HuH-7 (cell line): ENCODE measurements at regions not wholly inside any gene's neighbourhood (a gene's known extent, or its start where the extent isn't known, plus 50 kb on each side); places are given as distances from the start of the nearest gene placed in this dataset.

Source experiments
- DNase-seq: peaks from one replicate; pipeline ENCODE4 v3.0.0; 2011; ENCODE audit warnings: low spot score

GRCh38 chr2:234438305-234438977, 58.4 kb downstream of the ARL4C start:
- DNase-seq = no peak

- no peak for DNase-seq
Measured at GRCh38 chr2:234437642-234438304, 59.1 kb downstream of the ARL4C start.

DNA sequence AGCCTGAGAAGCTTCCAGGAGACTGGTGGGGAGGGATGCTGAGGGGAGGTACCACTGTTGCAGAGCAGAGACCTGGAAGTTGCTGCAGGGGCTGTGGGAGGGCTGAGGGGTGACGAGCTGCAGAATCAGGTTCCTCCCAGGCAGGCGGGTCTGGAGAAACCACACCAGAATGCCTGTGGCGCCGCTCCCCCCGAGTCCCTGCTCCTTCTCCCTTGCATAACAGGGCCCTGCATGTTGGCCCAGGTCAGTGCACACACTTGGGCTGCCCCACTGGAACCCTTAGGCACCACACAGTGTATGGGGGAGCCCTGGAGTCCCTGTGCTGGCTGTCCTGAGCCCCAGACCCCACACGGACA, 60.4 kb downstream of the ARL4C start:
- no peak for DNase-seq

- no peak for DNase-seq
Measured at GRCh38 chr2:234435836-234436481, 60.9 kb downstream of the ARL4C start.

DNA sequence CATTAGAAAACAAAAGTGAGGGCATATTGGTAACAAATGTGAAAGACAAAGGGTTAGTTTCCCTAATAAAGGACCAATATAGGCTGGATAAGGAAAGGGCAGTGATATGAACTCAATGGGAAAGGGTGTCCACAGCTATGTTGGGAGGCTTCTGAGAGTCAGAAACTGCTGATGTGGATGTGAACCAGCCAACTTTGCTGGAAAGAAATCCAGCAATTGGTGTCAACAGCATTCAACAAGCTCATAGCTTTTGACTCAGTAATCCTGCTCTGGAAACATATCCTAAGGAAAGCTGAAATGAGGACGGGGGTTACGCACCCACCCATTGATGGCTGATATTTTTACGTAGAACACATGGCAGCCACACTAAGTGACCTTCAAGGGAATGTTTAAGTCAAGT, 63.7 kb downstream of the ARL4C start:
- DNase-seq = no peak

- DNase-seq = no peak
Measured at GRCh38 chr2:234430871-234431270, 66.0 kb downstream of the ARL4C start.

DNA sequence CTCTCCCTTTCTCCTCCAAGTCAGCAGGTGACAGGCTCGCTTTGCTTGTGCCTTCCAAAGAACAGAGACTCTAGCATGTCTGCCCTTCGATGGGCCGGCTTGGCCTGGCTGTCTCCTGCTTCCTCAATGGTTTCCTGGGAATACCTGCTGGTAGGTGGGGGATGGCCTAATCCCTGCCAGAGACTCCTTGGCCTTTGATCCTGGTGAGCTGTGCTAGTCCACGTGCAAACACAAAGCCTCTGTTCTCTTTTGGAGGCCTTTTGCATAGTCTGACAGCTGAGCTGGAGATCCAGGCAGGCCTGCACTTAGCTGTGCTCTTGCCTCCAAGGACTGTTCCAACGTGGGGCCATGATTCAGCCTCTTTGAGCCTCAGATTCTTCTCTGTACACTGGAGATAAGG, 67.6 kb downstream of the ARL4C start:
- DNase-seq = no peak

DNA sequence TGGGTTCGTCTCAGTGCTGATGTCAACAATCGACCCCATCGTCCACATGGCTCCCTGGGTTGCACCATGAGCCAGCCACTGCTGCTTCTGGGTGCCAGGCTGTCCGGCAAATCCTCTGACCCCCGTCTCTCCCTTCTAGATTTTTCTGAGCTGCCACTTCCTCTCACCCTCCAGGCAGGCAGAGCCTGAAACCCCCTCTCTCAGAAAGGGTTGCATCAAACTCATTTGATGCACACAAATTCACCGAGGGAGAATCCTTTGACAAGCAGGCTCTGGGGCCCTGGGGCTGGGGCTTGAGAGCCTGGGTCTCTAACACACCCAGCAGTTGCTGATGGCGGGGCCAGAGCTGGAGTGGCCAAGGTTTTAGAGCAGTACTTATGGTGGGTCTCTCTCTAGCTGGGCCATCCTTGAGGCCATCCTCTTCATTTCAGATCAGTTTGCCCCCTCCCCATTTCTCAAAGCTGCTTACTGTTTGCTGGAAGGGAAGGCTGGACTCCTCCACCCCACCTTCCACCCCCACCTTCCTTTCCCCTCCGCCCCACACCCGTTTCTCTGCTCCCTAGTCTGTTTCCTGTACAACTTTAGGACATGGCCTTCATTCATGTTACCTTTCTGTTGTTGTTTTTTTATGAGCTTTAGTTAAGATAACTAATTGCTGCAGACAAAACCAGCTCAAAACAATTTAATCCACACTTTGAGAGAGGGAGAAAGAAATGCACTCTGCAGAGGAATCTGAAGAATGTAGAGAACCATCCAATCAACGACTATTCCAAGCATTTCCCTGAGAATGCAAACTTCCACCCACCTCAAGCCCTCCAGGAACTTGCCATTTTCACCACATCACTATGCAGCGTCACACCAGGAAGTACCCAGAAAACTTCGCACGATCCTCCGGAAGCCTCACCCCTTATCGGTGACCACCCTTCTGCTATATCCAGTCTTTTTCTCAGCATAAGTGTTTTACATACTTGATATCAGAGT, 69.5 kb downstream of the ARL4C start:
- no peak for DNase-seq

DNA sequence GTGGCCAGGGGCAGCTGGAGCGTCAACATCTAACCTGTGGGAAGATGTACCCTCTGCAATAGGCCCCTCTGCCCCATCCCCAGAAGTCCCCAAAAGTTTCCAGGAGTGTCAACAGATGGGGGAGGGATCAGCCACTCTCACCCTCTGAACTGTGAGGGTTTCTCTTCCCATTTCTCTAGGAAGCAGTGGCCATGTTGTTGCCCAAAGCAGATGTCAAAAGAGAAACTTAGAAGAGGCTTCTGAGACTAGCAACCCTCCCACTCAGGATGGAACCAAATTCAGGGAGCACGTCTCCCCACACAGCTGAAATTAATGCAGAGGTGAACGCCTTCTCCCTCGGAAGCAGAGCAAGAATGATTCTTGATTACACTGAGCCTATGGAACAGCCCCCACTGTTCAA, 70.3 kb downstream of the ARL4C start:
- DNase-seq = no peak

DNA sequence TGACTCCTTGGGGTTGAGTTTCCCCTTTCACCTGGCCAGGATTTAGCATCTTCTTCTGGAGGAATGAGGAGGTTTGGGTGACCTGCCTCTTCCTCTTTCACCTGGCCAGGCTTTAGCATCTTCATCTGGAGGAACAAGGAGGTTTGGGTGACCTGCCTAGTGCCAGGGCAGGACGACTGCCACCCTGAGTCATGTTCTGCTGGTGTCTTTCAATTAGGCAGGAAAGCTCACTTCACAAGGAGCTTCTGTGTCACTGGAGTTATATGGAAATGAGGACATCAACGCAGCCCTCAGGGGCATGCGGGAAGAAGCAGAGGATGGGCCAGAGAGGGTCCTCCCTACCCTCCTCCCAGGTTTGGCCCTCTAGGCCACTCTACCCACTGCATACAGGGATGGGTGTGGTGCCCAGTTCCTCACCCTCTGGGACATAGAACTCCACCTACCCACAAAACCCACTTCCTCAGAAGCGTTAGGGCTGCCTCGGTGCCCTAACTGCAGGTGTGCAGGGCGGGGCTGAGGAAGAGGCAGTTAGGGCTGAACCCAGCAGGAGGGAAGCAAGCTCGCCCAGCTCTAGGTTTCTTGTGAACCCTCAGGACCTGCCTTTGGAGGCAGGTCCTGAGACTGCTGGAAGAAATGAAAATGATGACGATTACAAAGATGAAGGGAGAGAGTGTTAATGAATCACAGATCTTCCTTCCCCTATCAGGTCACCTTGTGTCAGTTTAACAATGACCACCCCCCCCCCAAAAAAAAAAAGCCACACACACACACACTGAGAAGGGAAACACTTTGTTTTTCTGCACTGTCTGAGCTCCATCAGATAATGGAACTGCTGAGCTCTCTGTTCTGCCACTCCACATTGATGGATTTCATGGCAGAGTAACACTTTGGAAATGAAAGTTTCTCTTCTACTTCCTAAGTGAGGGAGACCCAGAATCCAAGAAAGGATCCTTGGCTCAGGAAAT, 71.0 kb downstream of the ARL4C start:
- DNase-seq = no peak

GRCh38 chr2:234423884-234424283, 73.0 kb downstream of the ARL4C start:
- no peak for DNase-seq

DNA sequence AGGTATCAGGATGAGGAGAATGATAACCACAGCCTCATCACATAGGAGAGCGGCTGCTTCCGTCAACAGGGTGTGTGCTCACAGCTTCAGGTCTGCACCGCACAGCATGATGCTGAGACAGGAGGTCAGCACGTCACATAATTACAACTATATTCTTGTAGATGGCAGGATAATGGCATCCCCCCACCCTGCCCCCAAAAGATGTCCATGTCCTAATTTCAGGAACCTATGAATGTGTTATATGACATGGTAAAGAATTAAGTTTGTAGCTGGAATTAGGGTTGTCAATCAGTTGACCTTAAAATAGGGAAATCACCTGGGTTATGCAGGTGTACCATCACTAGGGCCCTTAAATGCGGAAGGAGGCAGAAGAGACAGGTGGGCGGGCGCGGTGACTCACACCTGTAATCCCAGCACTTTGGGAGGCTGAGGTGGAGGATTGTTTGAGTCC, 73.9 kb downstream of the ARL4C start:
- no peak for DNase-seq

- no peak for DNase-seq
Measured at GRCh38 chr2:234422273-234422732, 74.6 kb downstream of the ARL4C start.

- no peak for DNase-seq
Measured at GRCh38 chr2:234420408-234420807, 76.5 kb downstream of the ARL4C start.

- DNase-seq = no peak
Measured at GRCh38 chr2:234419726-234420125, 77.2 kb downstream of the ARL4C start.

- DNase-seq = no peak
Measured at GRCh38 chr2:234415706-234416105, 81.2 kb downstream of the ARL4C start.

GRCh38 chr2:234414596-234414995, 82.3 kb downstream of the ARL4C start:
- DNase-seq = no peak

DNA sequence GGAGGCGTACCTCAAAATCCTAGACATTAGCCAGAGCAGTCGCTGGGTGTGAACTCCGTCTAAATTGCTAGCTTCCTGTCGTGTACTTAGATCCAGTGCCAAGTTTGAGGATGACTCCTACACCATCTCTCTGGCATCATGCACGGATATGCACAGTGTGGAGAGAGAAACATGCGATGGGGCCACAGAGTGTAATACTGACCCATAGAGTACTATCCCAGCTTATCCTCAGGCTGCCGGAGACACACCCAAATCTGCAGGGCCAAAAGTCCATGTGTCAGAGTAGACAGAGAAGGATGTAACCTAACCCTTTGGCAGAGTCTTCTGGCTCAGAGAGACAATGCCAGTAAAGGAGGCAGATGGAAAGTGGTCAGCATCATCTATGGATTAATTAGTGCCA, 84.2 kb downstream of the ARL4C start:
- DNase-seq = no peak

GRCh38 chr2:234411793-234412192, 85.1 kb downstream of the ARL4C start:
- no peak for DNase-seq

- DNase-seq = no peak
Measured at GRCh38 chr2:234410526-234410925, 86.4 kb downstream of the ARL4C start.

GRCh38 chr2:234409590-234409989, 87.3 kb downstream of the ARL4C start:
- DNase-seq = no peak
